Muscle layer of duodenum (tissue), 2 donors: ENCODE measurements at regions not wholly inside any gene's neighbourhood (a gene's known extent, or its start where the extent isn't known, plus 50 kb on each side); places are given as distances from the start of the nearest gene placed in this dataset.
"Not testable (repeated sequence)": the region's sequence is repeated elsewhere in the genome, so short reads cannot be mapped to it uniquely, and the experiment has no call there.

Source experiments
- H3K27ac ChIP-seq: one replicate; pipeline ENCODE4 v1.7.0; 2013; ENCODE audit warnings: mild to moderate bottlenecking, low read length
- H3K27me3 ChIP-seq: one replicate; pipeline ENCODE4 v1.7.0; 2013; ENCODE audit warnings: low read depth, mild to moderate bottlenecking, control low read depth, low read length
- H3K36me3 ChIP-seq, 2 donors: one replicate each; pipeline ENCODE4 v1.7.0; 2013; ENCODE audit warnings: low read length in 2 of 2, control low read depth in 1 of 2, mild to moderate bottlenecking in 1 of 2; ENCODE audit not compliant: insufficient read depth in 2 of 2, control insufficient read depth in 1 of 2
- H3K4me1 ChIP-seq, 2 donors: one replicate each; pipeline ENCODE4 v1.7.0; 2013; ENCODE audit warnings: low read length in 2 of 2, mild to moderate bottlenecking in 2 of 2, control low read depth in 1 of 2, moderate library complexity in 1 of 2; ENCODE audit not compliant: insufficient read depth in 2 of 2, control insufficient read depth in 1 of 2
- H3K4me3 ChIP-seq, 2 donors: one replicate each; pipeline ENCODE4 v1.7.0; 2013; ENCODE audit warnings: low read length in 2 of 2, low read depth in 1 of 2, mild to moderate bottlenecking in 1 of 2
- H3K9me3 ChIP-seq, 2 donors: one replicate each; pipeline ENCODE4 v1.7.0; 2013; ENCODE audit warnings: low read length in 2 of 2, control low read depth in 1 of 2, mild to moderate bottlenecking in 1 of 2; ENCODE audit not compliant: control insufficient read depth in 1 of 2
- donor health status: healthy.

GRCh38 chr3:34890247-34890646 lies 749.1 kb upstream of the ARPP21 start:
- H3K9me3 ChIP-seq = no peaks in the 10 kb centered on the region
- H3K4me3 ChIP-seq = no peak overlapping the region
- no peaks in the 10 kb centered on the region for H3K27me3 ChIP-seq
- no peak overlapping the region for H3K27ac ChIP-seq
- no peaks in the 10 kb centered on the region for H3K36me3 ChIP-seq
- H3K4me1 ChIP-seq = no peaks in the 10 kb centered on the region

- Histone ChIP-seq H3K9me3 (no peaks in the 10 kb centered on the region), H3K27me3 (no peaks in the 10 kb centered on the region), H3K36me3 (no peaks in the 10 kb centered on the region), H3K4me3 (no peak overlapping the region), H3K4me1 (no peaks in the 10 kb centered on the region), H3K27ac (no peak overlapping the region)
Observed at GRCh38 chr3:34891941-34892340, 747.4 kb upstream of the ARPP21 start.

DNA sequence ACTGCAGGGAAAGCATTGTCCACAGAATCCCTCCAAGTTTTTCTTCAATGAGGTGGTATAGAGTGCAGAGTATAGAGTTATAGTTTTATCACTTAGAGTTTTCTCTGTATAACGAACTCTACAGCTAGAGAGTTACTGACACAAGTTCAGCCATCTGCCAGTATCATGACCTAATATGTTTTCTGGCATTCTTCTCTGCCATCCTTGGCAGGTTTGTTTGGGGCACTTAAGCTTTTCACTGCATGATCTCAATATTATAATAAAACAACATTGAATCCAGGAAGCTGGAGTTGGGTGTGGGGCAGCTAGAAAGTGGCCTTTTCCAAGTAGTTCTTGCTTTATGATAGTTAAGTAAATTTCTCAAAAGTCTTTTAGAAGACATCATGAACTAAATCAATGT lies 743.5 kb upstream of the ARPP21 start:
- H3K4me3 ChIP-seq = no peak overlapping the region
- H3K9me3 ChIP-seq = no peaks in the 10 kb centered on the region
- H3K27ac ChIP-seq = no peak overlapping the region
- no peaks in the 10 kb centered on the region for H3K27me3 ChIP-seq
- H3K36me3 ChIP-seq = no peaks in the 10 kb centered on the region
- H3K4me1 ChIP-seq = no peaks in the 10 kb centered on the region

GRCh38 chr3:34909679-34910078 lies 729.6 kb upstream of the ARPP21 start:
- H3K27me3 ChIP-seq, H3K36me3 ChIP-seq, H3K4me3 ChIP-seq, H3K27ac ChIP-seq, H3K4me1 ChIP-seq, H3K9me3 ChIP-seq: not testable (repeated sequence)

- H3K9me3 ChIP-seq = no peaks in the 10 kb centered on the region
- H3K27me3 ChIP-seq = no peaks in the 10 kb centered on the region
Observed at GRCh38 chr3:34919025-34919424, 720.3 kb upstream of the ARPP21 start.

DNA sequence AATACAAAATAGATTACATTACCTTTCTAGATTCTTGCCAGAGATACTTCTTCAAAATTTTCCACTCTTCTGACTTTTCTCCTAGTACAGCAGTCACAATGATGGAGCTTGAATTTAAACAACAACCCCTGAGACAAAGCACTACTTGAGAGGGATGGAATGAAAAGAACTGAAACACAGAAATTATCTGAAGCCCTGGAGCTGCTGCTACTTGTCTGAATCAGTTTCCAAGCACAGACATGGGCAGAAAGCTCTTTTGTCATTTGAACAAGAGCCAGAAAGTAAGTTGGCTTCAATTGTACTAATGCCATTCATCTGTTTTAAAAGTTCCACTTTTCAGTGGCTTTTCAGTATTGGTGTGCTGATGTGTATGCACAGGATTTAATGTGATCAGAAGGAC lies 718.5 kb upstream of the ARPP21 start:
- Histone ChIP-seq H3K27me3 (no peaks in the 10 kb centered on the region), H3K36me3 (no peaks in the 10 kb centered on the region), H3K27ac (no peak overlapping the region), H3K9me3 (no peaks in the 10 kb centered on the region), H3K4me1 (no peaks in the 10 kb centered on the region), H3K4me3 (no peak overlapping the region)

More at GRCh38 chr3:34919025-34919424, 720.3 kb upstream of the ARPP21 start:
- Histone ChIP-seq H3K4me3 (no peak overlapping the region), H3K4me1 (no peaks in the 10 kb centered on the region), H3K27ac (no peak overlapping the region), H3K36me3 (no peaks in the 10 kb centered on the region)

DNA sequence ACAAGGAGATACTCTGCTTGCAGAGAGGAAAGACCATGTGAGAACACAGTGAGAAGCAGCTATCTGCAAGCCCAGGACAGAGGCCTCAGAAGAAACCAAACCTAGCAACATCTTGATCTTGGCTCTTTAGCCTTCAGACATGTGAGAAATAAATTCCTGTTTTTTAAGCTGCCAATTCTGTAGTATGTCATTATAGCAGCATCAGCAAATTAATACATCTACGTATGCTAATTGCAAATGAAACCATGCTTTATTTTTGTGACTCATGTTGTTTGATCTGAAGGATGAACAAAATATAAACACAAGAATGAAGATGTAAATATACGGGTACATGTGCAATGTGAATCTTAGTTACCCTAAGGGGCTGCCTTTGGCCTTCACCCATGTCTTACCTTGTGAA lies 714.4 kb upstream of the ARPP21 start:
- Histone ChIP-seq H3K27me3 (no peaks in the 10 kb centered on the region), H3K36me3 (no peaks in the 10 kb centered on the region)

GRCh38 chr3:34925851-34926250 lies 713.5 kb upstream of the ARPP21 start:
- H3K4me3 ChIP-seq = no peak overlapping the region
- peaks cover 0 to 4% of the 10 kb centered on the region in 2 donors for H3K9me3 ChIP-seq
- H3K4me1 ChIP-seq = no peaks in the 10 kb centered on the region
- no peaks in the 10 kb centered on the region for H3K36me3 ChIP-seq
- no peaks in the 10 kb centered on the region for H3K27me3 ChIP-seq
- H3K27ac ChIP-seq = no peak overlapping the region

More for the DNA sequence above, 714.4 kb upstream of the ARPP21 start:
- Histone ChIP-seq H3K4me1 (no peaks in the 10 kb centered on the region), H3K9me3 (no peaks in the 10 kb centered on the region), H3K4me3 (no peak overlapping the region), H3K27ac (no peak overlapping the region)

GRCh38 chr3:34929036-34929435 lies 710.3 kb upstream of the ARPP21 start:
- H3K9me3 ChIP-seq = peaks cover 0 to 4% of the 10 kb centered on the region in 2 donors
- no peaks in the 10 kb centered on the region for H3K4me1 ChIP-seq
- no peaks in the 10 kb centered on the region for H3K36me3 ChIP-seq
- no peak overlapping the region for H3K27ac ChIP-seq
- H3K4me3 ChIP-seq = no peak overlapping the region
- no peaks in the 10 kb centered on the region for H3K27me3 ChIP-seq

- no peak overlapping the region for H3K27ac ChIP-seq
- no peaks in the 10 kb centered on the region for H3K36me3 ChIP-seq
- no peaks in the 10 kb centered on the region for H3K27me3 ChIP-seq
- no peaks in the 10 kb centered on the region for H3K4me1 ChIP-seq
- H3K9me3 ChIP-seq = peaks cover 0 to 4% of the 10 kb centered on the region in 2 donors
- no peak overlapping the region for H3K4me3 ChIP-seq
Observed at GRCh38 chr3:34934660-34935059, 704.7 kb upstream of the ARPP21 start.

- peaks cover 0 to 2% of the 10 kb centered on the region in 2 donors for H3K9me3 ChIP-seq
- H3K36me3 ChIP-seq = no peaks in the 10 kb centered on the region
- H3K4me1 ChIP-seq = no peaks in the 10 kb centered on the region
- H3K27ac ChIP-seq = no peak overlapping the region
- no peak overlapping the region for H3K4me3 ChIP-seq
- no peaks in the 10 kb centered on the region for H3K27me3 ChIP-seq
Observed at GRCh38 chr3:34938784-34939183, 700.5 kb upstream of the ARPP21 start.

DNA sequence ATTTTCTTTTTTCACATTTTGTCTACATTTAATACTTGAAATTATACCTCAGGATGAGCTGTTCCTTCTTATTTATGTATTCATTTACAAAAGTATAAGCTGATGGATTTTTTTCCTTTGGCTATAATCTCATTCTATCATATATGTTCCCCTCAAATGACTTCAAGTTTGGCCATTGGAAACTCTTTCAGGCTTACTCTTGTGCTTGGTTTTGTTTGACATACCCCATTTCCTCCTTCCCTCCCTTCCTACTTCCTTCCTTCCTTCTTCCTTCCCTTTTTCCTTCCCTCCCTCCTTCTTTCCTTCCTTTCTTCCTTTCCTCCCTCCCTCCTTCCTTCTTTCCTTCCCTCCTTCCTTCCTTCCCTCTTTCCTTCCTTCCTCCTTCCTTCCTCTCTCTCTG lies 697.1 kb upstream of the ARPP21 start:
- H3K4me1 ChIP-seq = no peaks in the 10 kb centered on the region
- no peak overlapping the region for H3K4me3 ChIP-seq
- no peaks in the 10 kb centered on the region for H3K36me3 ChIP-seq
- H3K9me3 ChIP-seq = peaks cover 0 to 2% of the 10 kb centered on the region in 2 donors
- no peak overlapping the region for H3K27ac ChIP-seq
- no peaks in the 10 kb centered on the region for H3K27me3 ChIP-seq
